Mesendoderm (in vitro differentiated cells): ENCODE measurements at regions not wholly inside any gene's neighbourhood (a gene's known extent, or its start where the extent isn't known, plus 50 kb on each side); places are given as distances from the start of the nearest gene placed in this dataset.

ENCODE experiments used
- DNase-seq: peaks from one replicate; pipeline ENCODE4 v3.0.0; 2013
- H2AK5ac ChIP-seq: 2 replicates; pipeline ENCODE4 v1.6.1; 2013; ENCODE audit warnings: low read length, inconsistent platforms
- H2BK120ac ChIP-seq: 2 replicates; pipeline ENCODE4 v1.6.1; 2013; ENCODE audit warnings: low read depth, mild to moderate bottlenecking, low read length, moderate library complexity, mixed read lengths
- H2BK15ac ChIP-seq: replicated peaks from 2 replicates; pipeline ENCODE4 v1.6.1; 2013; ENCODE audit warnings: low read depth, mild to moderate bottlenecking, moderate library complexity
- H2BK5ac ChIP-seq: 2 replicates; pipeline ENCODE4 v1.6.1; 2013; ENCODE audit warnings: low read length, inconsistent platforms
- H3K18ac ChIP-seq: 2 replicates; pipeline ENCODE4 v1.6.1; 2013; ENCODE audit warnings: mild to moderate bottlenecking, low read length, mixed read lengths
- H3K23ac ChIP-seq: one replicate; pipeline ENCODE4 v1.6.1; 2013; ENCODE audit warnings: low read length
- H3K27ac ChIP-seq: 2 replicates; pipeline ENCODE4 v1.5.1; 2013; ENCODE audit warnings: low read depth, mild to moderate bottlenecking, inconsistent platforms, low read length, moderate library complexity
- H3K27me3 ChIP-seq: 2 replicates; pipeline ENCODE4 v1.6.1; 2013; ENCODE audit warnings: low read length, control low read depth, mild to moderate bottlenecking, inconsistent platforms; ENCODE audit not compliant: insufficient read depth, poor library complexity
- H3K36me3 ChIP-seq: 2 replicates; pipeline ENCODE4 v1.6.1; 2013; ENCODE audit warnings: low read length, inconsistent platforms; ENCODE audit not compliant: control insufficient read depth, insufficient read depth
- H3K4ac ChIP-seq: one replicate; pipeline ENCODE4 v1.6.1; 2013; ENCODE audit warnings: low read depth, mild to moderate bottlenecking, low read length, moderate library complexity
- H3K4me1 ChIP-seq: 2 replicates; pipeline ENCODE4 v1.6.1; 2013; ENCODE audit warnings: low read depth, low read length, inconsistent platforms; ENCODE audit not compliant: control insufficient read depth
- H3K4me2 ChIP-seq: 2 replicates; pipeline ENCODE4 v1.6.1; 2013; ENCODE audit warnings: low read length
- H3K4me3 ChIP-seq: 2 replicates; pipeline ENCODE4 v1.5.1; 2013; ENCODE audit warnings: mild to moderate bottlenecking, low read length
- H3K56ac ChIP-seq: one replicate; pipeline ENCODE4 v1.6.1; 2013; ENCODE audit warnings: low read length
- H3K79me1 ChIP-seq: 2 replicates; pipeline ENCODE4 v1.6.1; 2013; ENCODE audit warnings: low read length, inconsistent platforms
- H3K79me2 ChIP-seq: 2 replicates; pipeline ENCODE4 v1.6.1; 2013; ENCODE audit warnings: mild to moderate bottlenecking, low read length; ENCODE audit not compliant: control insufficient read depth, insufficient read depth
- H3K9ac ChIP-seq: 2 replicates; pipeline ENCODE4 v1.6.1; 2013; ENCODE audit warnings: low read length, inconsistent platforms
- H4K5ac ChIP-seq: one replicate; pipeline ENCODE4 v1.6.1; 2013; ENCODE audit warnings: low read length
- H4K8ac ChIP-seq: one replicate; pipeline ENCODE4 v1.6.1; 2013; ENCODE audit warnings: low read depth, mild to moderate bottlenecking, control low read depth, low read length, moderate library complexity
- WGBS: extraction: QIAGEN DNeasy Blood & Tissue Kit; methylation state at CpG from one replicate; pipeline ENCODE4 v1.1.7; 2013; ENCODE audit warnings: low lambda C conversion rate, missing lambda C conversion rate; ENCODE audit not compliant: insufficient coverage; ENCODE audit errors: extremely low coverage; 5-methylcytosine and 5-hydroxymethylcytosine counted together

DNA sequence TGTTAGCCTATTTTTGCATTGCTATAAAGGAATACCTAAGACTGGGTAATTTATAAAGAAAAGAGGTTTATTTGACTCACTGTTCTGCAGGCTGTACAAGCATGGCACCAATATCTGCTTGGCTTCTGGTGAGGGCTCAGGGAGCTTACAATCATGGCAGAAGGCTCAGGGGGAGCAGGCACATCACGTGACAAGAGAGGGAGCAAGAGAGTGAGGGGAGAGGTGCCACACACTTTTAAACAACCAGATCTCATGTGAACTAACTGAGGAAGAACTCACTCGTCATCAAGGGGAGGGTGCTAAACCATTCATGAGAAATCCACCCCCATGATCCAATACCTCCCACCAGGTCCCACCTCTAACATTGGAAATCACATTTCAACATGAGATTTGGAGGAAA is 73.9 kb upstream of the ADCY1 start:
- no peak overlapping the region for H3K4me3 ChIP-seq
- H3K4me2 ChIP-seq, result no peak overlapping the region
- no CpG with 5 or more reads among the region's 2 CpGs for WGBS
- H3K18ac ChIP-seq, result no peak overlapping the region
- H3K4me1 ChIP-seq, result no peaks in the 10 kb centered on the region
- no peak for DNase-seq
- H4K8ac ChIP-seq, result no peak overlapping the region
- no peak overlapping the region for H3K23ac ChIP-seq
- H3K9ac ChIP-seq, result no peak overlapping the region
- H3K79me1 ChIP-seq, result no peaks in the 10 kb centered on the region
- H2AK5ac ChIP-seq, result no peak overlapping the region
- H2BK15ac ChIP-seq, result no peak overlapping the region
- H4K5ac ChIP-seq, result no peak overlapping the region
- no peak overlapping the region for H2BK120ac ChIP-seq
- no peak overlapping the region for H3K4ac ChIP-seq
- H3K56ac ChIP-seq, result no peak overlapping the region
- no peaks in the 10 kb centered on the region for H3K27me3 ChIP-seq
- H3K36me3 ChIP-seq, result no peaks in the 10 kb centered on the region
- H2BK5ac ChIP-seq, result no peak overlapping the region
- H3K79me2 ChIP-seq, result no peaks in the 10 kb centered on the region
- H3K27ac ChIP-seq, result no peak overlapping the region

DNA sequence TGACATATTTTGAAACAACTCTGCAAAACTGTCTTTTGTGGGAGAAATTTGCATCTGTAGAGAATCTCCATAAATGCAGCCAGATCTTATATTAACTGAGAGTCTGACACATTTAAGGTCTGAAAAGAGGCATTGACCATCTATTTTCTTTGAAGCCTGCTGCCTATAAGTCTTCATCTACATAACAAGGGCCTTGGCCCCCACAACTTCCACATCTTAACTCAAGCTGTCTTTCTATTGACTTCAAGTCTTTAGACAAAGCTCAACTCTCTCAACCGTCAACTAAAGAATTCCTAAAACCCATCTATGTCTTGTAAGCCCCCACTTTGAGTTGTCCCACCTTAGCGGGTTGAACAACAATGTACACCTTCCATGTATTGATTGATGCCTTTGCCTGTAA is 72.4 kb upstream of the ADCY1 start:
- no CpG with 5 or more reads among the region's 2 CpGs for WGBS
- Histone ChIP-seq H3K27me3 (no peaks in the 10 kb centered on the region), H3K23ac (no peak overlapping the region), H2BK120ac (no peak overlapping the region), H3K4me1 (no peaks in the 10 kb centered on the region), H3K56ac (no peak overlapping the region), H2AK5ac (no peak overlapping the region), H3K27ac (no peak overlapping the region), H3K36me3 (no peaks in the 10 kb centered on the region), H3K79me1 (no peaks in the 10 kb centered on the region), H3K4ac (no peak overlapping the region), H4K5ac (no peak overlapping the region), H2BK15ac (no peak overlapping the region), H3K79me2 (no peaks in the 10 kb centered on the region), H3K4me2 (no peak overlapping the region), H4K8ac (no peak overlapping the region), H3K18ac (no peak overlapping the region), H3K9ac (no peak overlapping the region), H3K4me3 (no peak overlapping the region), H2BK5ac (no peak overlapping the region)
- no peak for DNase-seq

DNA sequence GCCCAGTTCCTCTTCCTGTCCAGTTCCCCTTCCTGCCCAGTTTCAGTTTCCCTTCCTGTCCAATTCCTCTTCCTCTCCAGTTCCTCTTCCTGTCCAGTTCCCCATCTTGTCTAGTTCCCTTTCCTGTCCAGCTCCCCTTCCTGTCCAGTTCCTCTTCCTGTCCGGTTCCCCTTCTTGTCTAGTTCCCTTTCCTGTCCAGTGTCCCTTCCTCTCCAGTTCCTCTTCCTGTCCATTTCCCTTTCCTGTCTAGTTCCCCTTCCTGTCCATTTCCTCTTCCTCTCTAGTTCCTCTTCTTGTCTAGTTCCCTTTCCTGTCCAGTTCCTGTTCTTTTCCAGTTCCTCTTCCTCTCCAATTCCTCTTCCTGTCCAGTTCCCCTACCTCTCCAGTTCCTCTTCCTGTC is 68.1 kb upstream of the ADCY1 start:
- Histone ChIP-seq H3K79me2 (no peaks in the 10 kb centered on the region), H3K18ac (no peak overlapping the region), H3K27ac (no peak overlapping the region), H2BK5ac (no peak overlapping the region), H3K9ac (no peak overlapping the region), H2BK120ac (no peak overlapping the region), H3K4me1 (no peaks in the 10 kb centered on the region), H2BK15ac (no peak overlapping the region), H3K27me3 (no peaks in the 10 kb centered on the region), H4K8ac (no peak overlapping the region), H3K79me1 (no peaks in the 10 kb centered on the region), H2AK5ac (no peak overlapping the region), H3K4me3 (no peak overlapping the region), H4K5ac (no peak overlapping the region), H3K4me2 (no peak overlapping the region), H3K36me3 (no peaks in the 10 kb centered on the region), H3K4ac (no peak overlapping the region), H3K23ac (no peak overlapping the region), H3K56ac (no peak overlapping the region)
- no CpG with 5 or more reads among the region's 1 CpG for WGBS
- DNase-seq, result no peak

DNA sequence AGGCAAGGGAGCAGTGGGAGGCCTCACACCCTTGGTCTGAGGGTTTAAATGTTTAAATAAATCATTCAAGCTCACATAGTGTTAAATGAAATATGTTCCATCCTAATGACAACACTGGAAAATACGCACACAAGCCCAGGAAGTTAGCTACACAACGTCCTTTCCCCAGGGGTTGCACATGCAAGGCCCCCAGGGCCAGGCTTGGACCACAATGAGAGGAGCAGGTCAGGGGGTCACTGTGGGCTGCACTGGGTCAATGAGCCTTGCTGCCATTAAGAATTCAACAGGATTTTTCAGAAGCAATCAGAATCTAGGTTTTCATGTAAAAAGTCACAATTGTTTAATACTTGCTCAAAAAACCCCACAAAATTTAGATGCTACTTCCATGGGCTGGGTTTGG is 64.9 kb upstream of the ADCY1 start:
- no CpG with 5 or more reads among the region's 2 CpGs for WGBS

DNA sequence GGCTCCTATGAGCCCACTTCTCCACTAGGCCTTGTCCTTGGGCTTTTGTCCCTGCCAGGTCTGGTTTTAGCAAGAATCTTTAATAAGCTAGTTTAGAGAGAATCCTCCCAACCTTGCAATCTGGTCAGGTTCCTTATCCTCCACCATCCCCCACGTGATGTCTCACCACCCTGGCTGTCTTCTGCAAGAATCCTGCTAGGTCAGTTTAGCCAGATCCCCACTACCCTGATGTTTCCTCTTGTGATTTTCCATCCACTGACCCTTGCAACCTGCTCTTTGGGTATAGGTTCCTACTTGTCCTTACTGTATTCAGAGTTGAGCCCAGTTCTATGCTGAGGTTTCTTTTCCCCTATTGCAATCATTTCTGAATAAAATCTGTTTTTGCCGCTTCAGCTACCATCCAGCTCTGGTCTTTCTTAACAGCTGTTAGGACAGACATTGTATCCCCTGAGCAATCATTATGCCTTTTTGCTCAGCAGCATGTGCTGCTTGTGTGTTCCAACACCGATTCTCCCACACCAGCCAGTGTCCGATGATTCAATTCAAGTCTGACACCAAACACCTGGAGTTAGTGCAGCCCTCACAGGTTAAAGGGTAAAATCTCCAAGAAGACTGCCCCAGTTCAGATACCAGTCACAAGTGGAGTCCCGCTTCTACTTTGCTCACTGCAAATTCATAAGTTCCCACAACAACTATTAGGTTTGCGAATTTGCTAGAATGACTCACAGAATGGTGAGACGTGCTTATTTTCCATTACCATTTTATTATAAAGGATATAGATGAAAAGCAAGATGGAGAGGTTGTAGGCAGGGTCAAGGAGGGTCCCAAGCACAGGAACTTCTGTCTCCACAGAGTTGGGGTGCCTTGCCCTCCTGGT is 62.2 kb upstream of the ADCY1 start:
- Histone ChIP-seq H3K9ac (no peak overlapping the region), H3K4me1 (no peaks in the 10 kb centered on the region), H3K18ac (no peak overlapping the region), H3K36me3 (no peaks in the 10 kb centered on the region), H3K56ac (no peak overlapping the region), H3K27me3 (no peaks in the 10 kb centered on the region), H3K27ac (no peak overlapping the region), H4K5ac (no peak overlapping the region), H2AK5ac (no peak overlapping the region), H3K23ac (no peak overlapping the region), H3K4ac (no peak overlapping the region), H3K4me3 (no peak overlapping the region), H2BK120ac (no peak overlapping the region), H4K8ac (no peak overlapping the region), H3K4me2 (no peak overlapping the region), H2BK5ac (no peak overlapping the region), H2BK15ac (no peak overlapping the region), H3K79me2 (no peaks in the 10 kb centered on the region), H3K79me1 (no peaks in the 10 kb centered on the region)
- WGBS, result no CpG with 5 or more reads among the region's 7 CpGs
- DNase-seq, result no peak

More for the DNA sequence above, 64.9 kb upstream of the ADCY1 start:
- no peaks in the 10 kb centered on the region for H3K79me1 ChIP-seq
- H2BK5ac ChIP-seq, result no peak overlapping the region
- no peak overlapping the region for H3K23ac ChIP-seq
- no peak overlapping the region for H3K56ac ChIP-seq
- H3K18ac ChIP-seq, result no peak overlapping the region
- no peak overlapping the region for H2BK15ac ChIP-seq
- no peak overlapping the region for H3K27ac ChIP-seq
- no peaks in the 10 kb centered on the region for H3K79me2 ChIP-seq
- H2BK120ac ChIP-seq, result no peak overlapping the region
- no peak overlapping the region for H4K8ac ChIP-seq
- H2AK5ac ChIP-seq, result no peak overlapping the region
- no peaks in the 10 kb centered on the region for H3K27me3 ChIP-seq
- H4K5ac ChIP-seq, result no peak overlapping the region
- no peak overlapping the region for H3K4me3 ChIP-seq
- H3K4me1 ChIP-seq, result no peaks in the 10 kb centered on the region
- no peak for DNase-seq
- no peak overlapping the region for H3K9ac ChIP-seq
- no peak overlapping the region for H3K4ac ChIP-seq
- H3K4me2 ChIP-seq, result no peak overlapping the region
- no peaks in the 10 kb centered on the region for H3K36me3 ChIP-seq

DNA sequence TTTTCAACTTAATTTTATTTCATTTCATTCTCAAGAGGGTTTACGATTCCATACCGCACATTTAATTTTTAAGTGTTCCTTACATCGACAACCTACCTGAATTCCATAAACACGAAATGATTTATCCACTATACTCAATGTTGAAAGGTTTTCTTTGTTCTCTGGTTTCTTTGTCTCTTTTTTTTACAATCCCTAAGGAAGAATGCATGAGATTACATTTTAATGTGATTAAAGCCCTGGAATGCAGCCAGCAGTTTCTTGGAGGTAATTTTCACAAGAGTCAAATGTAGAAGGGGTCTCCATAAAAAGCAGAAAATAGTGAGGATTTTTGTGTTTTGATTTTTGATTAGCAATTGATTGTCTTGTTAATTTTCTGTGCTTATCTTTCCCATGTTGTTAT is 59.2 kb upstream of the ADCY1 start:
- Histone ChIP-seq H3K23ac (no peak overlapping the region), H4K5ac (no peak overlapping the region), H3K4me1 (no peaks in the 10 kb centered on the region), H3K79me2 (no peaks in the 10 kb centered on the region), H3K79me1 (no peaks in the 10 kb centered on the region), H2BK5ac (no peak overlapping the region), H3K27me3 (no peaks in the 10 kb centered on the region), H3K4me3 (no peak overlapping the region), H2BK15ac (no peak overlapping the region), H4K8ac (no peak overlapping the region), H3K4me2 (no peak overlapping the region), H2AK5ac (no peak overlapping the region), H2BK120ac (no peak overlapping the region), H3K9ac (no peak overlapping the region), H3K56ac (no peak overlapping the region), H3K27ac (no peak overlapping the region), H3K36me3 (no peaks in the 10 kb centered on the region), H3K4ac (no peak overlapping the region), H3K18ac (no peak overlapping the region)
- peak; percentile 21 for DNase-seq
- WGBS, result no CpG with 5 or more reads among the region's 4 CpGs
